Neural crest cell (in vitro differentiated cells): ENCODE measurements at regions not wholly inside any gene's neighbourhood (a gene's known extent, or its start where the extent isn't known, plus 50 kb on each side); places are given as distances from the start of the nearest gene placed in this dataset.

Experiments
- DNase-seq: peaks from one replicate; pipeline ENCODE4 v3.0.0; 2021; ENCODE audit warnings: low read depth, mixed read lengths, low spot score
- H3K27ac Mint-ChIP-seq: one replicate; pipeline ENCODE4 v1.8.0; 2021; ENCODE audit warnings: mild to moderate bottlenecking, mixed read lengths; ENCODE audit not compliant: unreplicated experiment
- H3K27me3 Mint-ChIP-seq: 2 replicates; pipeline ENCODE4 v1.8.0; 2021; ENCODE audit warnings: low read depth, mild to moderate bottlenecking, mixed read lengths
- H3K36me3 Mint-ChIP-seq: 2 replicates; pipeline ENCODE4 v1.8.0; 2021; ENCODE audit warnings: low read depth, mild to moderate bottlenecking, mixed read lengths
- H3K4me1 Mint-ChIP-seq: 2 replicates; pipeline ENCODE4 v1.8.0; 2021; ENCODE audit warnings: mixed read lengths
- H3K4me3 Mint-ChIP-seq: one replicate; pipeline ENCODE4 v1.8.0; 2021; ENCODE audit warnings: mild to moderate bottlenecking, mixed read lengths
- H3K9me3 Mint-ChIP-seq: 2 replicates; pipeline ENCODE4 v1.8.0; 2021; ENCODE audit warnings: mixed read lengths
- TF ChIP-seq, protein P1 (sequence below): fragments of 200-600 bp; sonication (generic); conservative IDR thresholded peaks from 2 replicates; pipeline ENCODE4 v1.5.0; 2021; ENCODE audit warnings: antibody characterized with exemption, mild to moderate bottlenecking

DNA sequence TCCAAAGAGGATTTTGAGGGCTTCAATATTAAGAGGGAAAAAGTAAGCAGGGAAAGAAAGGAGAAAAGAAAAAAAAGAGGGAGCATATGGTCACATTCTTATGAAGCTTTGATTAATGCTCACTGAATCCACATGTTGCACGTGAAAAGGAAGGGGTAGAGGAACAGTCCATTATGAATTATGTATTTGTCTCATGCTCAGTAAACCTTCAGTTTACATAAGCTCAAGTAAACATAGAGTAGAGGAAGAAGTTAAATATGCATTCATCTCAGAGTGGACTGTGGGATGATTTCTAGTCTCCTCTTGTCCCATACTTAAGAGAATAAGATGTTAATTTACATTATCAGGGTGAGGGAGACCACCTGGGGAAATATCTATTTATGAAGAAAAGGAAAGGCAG is 334.5 kb downstream of the IPO8 start:
- DNase-seq = no peak
- TF ChIP-seq, protein P1, sequence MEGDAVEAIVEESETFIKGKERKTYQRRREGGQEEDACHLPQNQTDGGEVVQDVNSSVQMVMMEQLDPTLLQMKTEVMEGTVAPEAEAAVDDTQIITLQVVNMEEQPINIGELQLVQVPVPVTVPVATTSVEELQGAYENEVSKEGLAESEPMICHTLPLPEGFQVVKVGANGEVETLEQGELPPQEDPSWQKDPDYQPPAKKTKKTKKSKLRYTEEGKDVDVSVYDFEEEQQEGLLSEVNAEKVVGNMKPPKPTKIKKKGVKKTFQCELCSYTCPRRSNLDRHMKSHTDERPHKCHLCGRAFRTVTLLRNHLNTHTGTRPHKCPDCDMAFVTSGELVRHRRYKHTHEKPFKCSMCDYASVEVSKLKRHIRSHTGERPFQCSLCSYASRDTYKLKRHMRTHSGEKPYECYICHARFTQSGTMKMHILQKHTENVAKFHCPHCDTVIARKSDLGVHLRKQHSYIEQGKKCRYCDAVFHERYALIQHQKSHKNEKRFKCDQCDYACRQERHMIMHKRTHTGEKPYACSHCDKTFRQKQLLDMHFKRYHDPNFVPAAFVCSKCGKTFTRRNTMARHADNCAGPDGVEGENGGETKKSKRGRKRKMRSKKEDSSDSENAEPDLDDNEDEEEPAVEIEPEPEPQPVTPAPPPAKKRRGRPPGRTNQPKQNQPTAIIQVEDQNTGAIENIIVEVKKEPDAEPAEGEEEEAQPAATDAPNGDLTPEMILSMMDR = no peak
- no peaks in the 10 kb centered on the region for H3K27me3 Mint-ChIP-seq
- no peak overlapping the region for H3K27ac Mint-ChIP-seq
- H3K4me3 Mint-ChIP-seq = no peak overlapping the region
- H3K36me3 Mint-ChIP-seq = no peaks in the 10 kb centered on the region
- no peaks in the 10 kb centered on the region for H3K4me1 Mint-ChIP-seq
- peaks cover 9% of the 10 kb centered on the region for H3K9me3 Mint-ChIP-seq

DNA sequence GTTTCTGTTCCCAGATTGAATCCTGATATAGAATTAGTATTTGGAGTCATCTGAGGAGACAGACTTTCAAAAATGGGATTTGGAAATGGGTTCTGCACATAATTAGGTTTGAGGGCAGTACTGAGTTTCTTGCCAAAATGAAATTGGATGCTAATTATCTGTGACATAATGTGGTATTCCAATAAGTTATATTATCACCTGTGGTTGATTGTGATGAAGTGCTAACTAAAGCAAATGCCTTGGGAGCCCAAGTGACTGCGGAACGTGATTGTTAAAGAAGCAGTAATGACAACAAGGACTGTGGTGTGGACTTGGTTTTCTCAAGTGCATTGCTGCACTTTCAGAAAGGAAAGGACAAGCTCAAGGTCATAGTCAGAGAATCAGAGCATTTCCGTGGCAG is 337.0 kb downstream of the IPO8 start:
- no peaks in the 10 kb centered on the region for H3K36me3 Mint-ChIP-seq
- TF ChIP-seq, protein P1 = no peak
- H3K4me3 Mint-ChIP-seq = no peak overlapping the region
- peaks cover 3% of the 10 kb centered on the region for H3K9me3 Mint-ChIP-seq
- H3K27me3 Mint-ChIP-seq = no peaks in the 10 kb centered on the region
- DNase-seq = no peak
- no peak overlapping the region for H3K27ac Mint-ChIP-seq
- H3K4me1 Mint-ChIP-seq = no peaks in the 10 kb centered on the region

DNA sequence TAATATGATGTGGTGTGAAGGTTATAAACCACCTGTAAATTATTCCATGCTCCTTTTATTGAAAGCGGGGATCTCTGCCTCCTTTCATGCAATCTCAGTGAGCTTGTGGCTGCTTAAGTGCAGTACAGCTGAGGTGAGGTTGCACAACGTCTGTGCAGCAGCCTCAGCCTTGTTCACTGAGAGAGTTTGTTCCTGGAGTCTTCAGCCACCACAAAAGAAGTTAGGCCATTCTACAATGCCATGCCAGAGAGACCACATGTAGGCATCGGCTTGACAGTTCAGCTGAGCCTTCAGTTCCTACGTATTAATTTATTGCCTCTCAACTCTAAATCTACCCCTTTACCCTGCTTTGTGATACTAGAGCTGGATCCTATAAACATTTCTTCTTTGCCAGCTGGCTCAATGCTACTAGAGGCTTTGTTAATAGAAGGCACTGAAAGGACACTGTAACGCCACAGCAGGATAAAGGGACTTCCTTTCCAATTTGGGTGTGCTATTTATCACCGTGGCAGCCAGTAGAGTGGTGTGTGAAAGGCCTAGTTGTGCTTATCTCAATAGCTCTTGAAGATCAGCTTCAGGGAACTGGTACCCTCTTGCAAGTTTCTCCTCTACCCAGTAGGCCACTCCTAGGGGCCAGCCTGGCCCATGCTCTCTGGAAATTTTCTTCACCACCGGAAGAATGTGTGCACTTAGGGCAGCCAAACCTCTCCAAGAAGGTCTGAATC is 337.7 kb downstream of the IPO8 start:
- Mint-ChIP-seq H3K36me3 (no peaks in the 10 kb centered on the region), H3K4me3 (no peak overlapping the region), H3K27me3 (no peaks in the 10 kb centered on the region), H3K27ac (no peak overlapping the region), H3K4me1 (no peaks in the 10 kb centered on the region), H3K9me3 (peaks cover 3% of the 10 kb centered on the region)
- TF ChIP-seq, protein P1 = no peak
- DNase-seq = no peak

DNA sequence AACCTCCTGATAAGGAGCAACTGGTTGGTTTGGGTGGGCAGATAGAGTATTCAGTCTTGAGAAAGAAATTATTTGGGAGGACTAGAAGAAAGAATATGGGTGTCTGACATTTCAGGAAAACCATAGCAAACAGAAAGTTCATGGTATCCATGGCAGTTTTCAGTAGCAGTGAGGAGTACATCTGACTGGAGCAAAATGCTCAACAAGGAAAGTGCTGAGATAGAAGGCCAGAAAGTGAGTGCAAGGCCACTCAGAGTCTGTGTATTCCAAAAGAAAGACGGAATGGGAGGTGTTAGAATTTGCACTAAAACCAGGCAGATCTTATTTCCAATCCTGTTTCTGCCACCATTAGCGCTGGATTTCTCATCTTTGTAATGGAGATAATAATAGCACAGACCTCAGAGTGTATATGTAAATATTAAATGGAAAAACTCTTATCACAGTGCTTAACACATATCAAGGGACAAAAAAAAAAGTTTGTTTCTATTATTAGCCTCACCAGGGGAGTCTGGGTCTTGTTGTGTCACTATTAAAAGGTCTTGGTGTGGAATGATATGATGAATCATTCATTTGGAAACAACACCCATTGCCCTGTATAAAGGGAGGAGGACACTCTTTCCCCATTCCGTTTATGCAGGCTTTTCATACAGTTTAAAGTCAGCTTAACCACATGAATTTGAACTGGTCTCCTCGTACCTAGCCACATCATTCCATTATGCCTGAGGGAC is 349.8 kb downstream of the IPO8 start:
- Mint-ChIP-seq H3K36me3 (no peaks in the 10 kb centered on the region), H3K27me3 (no peaks in the 10 kb centered on the region)

DNA sequence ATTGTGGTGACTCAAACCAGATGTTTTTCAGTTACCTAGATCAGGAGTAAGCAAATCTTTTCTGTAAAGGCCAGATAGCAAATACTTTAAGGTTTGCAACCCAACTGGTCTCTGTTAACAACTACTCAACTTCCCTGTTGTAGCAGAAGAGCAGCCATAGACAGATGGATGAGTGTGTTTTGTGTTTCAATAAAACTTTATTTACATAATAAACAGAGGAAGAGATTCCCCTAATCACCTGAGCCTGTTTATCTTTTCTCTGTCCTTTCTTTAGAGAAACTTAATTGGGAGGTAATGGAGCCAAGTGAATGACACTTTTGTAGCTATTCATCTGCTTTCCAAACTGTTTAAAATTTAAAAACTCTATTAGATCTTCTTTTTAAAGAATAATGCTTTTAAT is 365.1 kb downstream of the IPO8 start:
- TF ChIP-seq, protein P1 = no peak
- Mint-ChIP-seq H3K9me3 (no peaks in the 10 kb centered on the region), H3K36me3 (no peaks in the 10 kb centered on the region), H3K4me1 (no peaks in the 10 kb centered on the region), H3K27me3 (no peaks in the 10 kb centered on the region), H3K4me3 (no peak overlapping the region), H3K27ac (no peak overlapping the region)
- no peak for DNase-seq

More for the DNA sequence above, 349.8 kb downstream of the IPO8 start:
- DNase-seq = no peak
- no peaks in the 10 kb centered on the region for H3K4me1 Mint-ChIP-seq
- H3K27ac Mint-ChIP-seq = no peak overlapping the region
- H3K4me3 Mint-ChIP-seq = no peak overlapping the region
- peaks cover 8% of the 10 kb centered on the region for H3K9me3 Mint-ChIP-seq
- TF ChIP-seq, protein P1 = no peak
